Lower leg skin (tissue), 4 donors: ENCODE measurements at regions not wholly inside any gene's neighbourhood (a gene's known extent, or its start where the extent isn't known, plus 50 kb on each side); places are given as distances from the start of the nearest gene placed in this dataset.

ENCODE experiments used
- DNase-seq, 2 donors: peaks; one replicate each; pipeline ENCODE4 v3.0.0-alpha.2; 2019; ENCODE audit warnings: low spot score in 2 of 2
- H3K4me3 ChIP-seq: fragments of 200-600 bp; sonication (generic); 2 replicates; pipeline ENCODE4 v1.5.1; 2017; ENCODE audit warnings: mild to moderate bottlenecking, low read depth; ENCODE audit not compliant: poor library complexity, severe bottlenecking
- POLR2A ChIP-seq, 2 donors: fragments of 450-650 bp; IDR thresholded peaks; one replicate each; pipeline ENCODE4 v1.6.1; 2016 to 2017; ENCODE audit warnings: antibody characterized with exemption in 2 of 2, mild to moderate bottlenecking in 1 of 2, moderate library complexity in 1 of 2
- WGBS, 2 donors: methylation state at CpG; one replicate each; pipeline ENCODE4 v1.1.5; 2018; 5-methylcytosine and 5-hydroxymethylcytosine counted together
- intact Hi-C: fragments of 100-400 bp; cut with DNase I; formaldehyde crosslinking; loops from one replicate; pipeline ENCODE4 v1.15.0; 2023; ENCODE audit warnings: low total_unique reads
- TF ChIP-seq, protein P1 (sequence below), 3 donors: fragments of 450-650 bp; IDR thresholded peaks; one replicate each; pipeline ENCODE4 v1.5.1; 2016; ENCODE audit warnings: antibody characterized with exemption in 3 of 3, mild to moderate bottlenecking in 3 of 3, moderate library complexity in 2 of 3

DNA sequence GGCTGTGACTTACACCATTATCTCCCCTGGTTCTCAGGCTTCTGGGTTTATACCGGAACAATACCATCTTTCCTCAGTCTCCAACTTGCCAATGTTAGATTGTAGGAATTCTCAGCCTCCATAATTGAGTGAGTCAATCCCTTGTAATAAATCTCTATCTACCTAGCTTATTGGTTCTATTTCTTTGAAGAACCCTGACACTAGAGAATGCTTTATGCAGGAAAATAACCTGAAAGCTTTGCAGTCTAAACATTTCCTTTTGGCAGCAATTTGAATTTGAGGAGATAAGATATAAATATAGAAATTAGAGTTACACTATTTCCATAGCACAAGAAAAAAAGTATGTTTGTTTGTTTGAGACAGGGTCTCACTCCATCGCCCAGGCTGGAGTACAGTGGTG, 278.1 kb upstream of the CDH18 start:
- WGBS, 2 donors: 80 to 91% methylated on average over 2 of the region's 2 CpGs
- intact Hi-C loops: no loop called here
- TF ChIP-seq, protein P1, sequence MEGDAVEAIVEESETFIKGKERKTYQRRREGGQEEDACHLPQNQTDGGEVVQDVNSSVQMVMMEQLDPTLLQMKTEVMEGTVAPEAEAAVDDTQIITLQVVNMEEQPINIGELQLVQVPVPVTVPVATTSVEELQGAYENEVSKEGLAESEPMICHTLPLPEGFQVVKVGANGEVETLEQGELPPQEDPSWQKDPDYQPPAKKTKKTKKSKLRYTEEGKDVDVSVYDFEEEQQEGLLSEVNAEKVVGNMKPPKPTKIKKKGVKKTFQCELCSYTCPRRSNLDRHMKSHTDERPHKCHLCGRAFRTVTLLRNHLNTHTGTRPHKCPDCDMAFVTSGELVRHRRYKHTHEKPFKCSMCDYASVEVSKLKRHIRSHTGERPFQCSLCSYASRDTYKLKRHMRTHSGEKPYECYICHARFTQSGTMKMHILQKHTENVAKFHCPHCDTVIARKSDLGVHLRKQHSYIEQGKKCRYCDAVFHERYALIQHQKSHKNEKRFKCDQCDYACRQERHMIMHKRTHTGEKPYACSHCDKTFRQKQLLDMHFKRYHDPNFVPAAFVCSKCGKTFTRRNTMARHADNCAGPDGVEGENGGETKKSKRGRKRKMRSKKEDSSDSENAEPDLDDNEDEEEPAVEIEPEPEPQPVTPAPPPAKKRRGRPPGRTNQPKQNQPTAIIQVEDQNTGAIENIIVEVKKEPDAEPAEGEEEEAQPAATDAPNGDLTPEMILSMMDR (IDR thresholded peaks at IDR 0.05): no peak
- TF ChIP-seq POLR2A (IDR thresholded peaks at IDR 0.05): no peak
- DNase-seq: no peak
- H3K4me3 ChIP-seq: no peak overlapping the region

DNA sequence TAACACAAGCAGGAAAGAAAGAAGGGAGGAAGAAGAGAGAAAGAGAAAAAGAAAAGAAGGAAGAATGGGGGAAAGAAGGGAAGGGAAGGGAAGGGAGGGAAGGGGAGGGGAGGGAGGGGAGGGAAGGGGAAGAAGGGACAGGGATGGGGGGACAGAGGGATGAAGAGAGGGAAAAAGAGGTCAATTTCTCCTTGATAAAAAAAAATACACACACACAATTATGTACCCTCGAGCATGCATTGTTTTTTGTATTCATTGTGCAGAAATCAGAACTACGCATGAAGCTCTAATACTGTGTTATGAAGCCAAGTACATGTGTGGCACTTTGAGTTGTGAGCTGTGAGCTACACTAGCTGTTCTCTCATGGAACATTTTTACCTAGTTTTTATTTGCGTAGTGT, 274.9 kb upstream of the CDH18 start:
- WGBS, 2 donors: 82 to 83% methylated on average over 3 of the region's 3 CpGs

DNA sequence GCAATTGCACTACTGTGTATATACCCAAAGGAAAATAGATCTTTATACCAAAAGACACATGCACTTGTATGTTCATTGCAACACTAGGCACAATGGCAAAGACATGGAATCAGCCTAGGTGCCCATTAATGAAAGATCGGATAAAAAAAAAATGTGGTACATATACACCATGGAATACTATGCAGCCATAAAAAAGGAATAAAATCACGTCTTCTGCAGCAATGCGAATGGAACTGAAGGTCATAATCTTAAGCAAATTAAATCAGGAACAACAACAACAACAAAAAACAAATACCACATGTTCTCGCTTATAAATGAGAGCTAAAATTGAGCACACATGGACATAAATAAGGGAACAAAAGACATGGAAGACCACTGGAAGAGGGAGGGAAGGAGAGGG, 266.7 kb upstream of the CDH18 start:
- intact Hi-C loops: no loop called here
- DNase-seq: no peak
- no peak overlapping the region for H3K4me3 ChIP-seq
- TF ChIP-seq POLR2A (IDR thresholded peaks at IDR 0.05): no peak
- TF ChIP-seq, protein P1 (IDR thresholded peaks at IDR 0.05): no peak
- 94% methylated on average over 4 of the region's 4 CpGs for WGBS, 2 donors

More for the DNA sequence above, 274.9 kb upstream of the CDH18 start:
- no peak for TF ChIP-seq POLR2A (IDR thresholded peaks at IDR 0.05)
- TF ChIP-seq, protein P1 (IDR thresholded peaks at IDR 0.05): no peak
- H3K4me3 ChIP-seq: no peak overlapping the region
- DNase-seq: no peak
- intact Hi-C loops: no loop called here

DNA sequence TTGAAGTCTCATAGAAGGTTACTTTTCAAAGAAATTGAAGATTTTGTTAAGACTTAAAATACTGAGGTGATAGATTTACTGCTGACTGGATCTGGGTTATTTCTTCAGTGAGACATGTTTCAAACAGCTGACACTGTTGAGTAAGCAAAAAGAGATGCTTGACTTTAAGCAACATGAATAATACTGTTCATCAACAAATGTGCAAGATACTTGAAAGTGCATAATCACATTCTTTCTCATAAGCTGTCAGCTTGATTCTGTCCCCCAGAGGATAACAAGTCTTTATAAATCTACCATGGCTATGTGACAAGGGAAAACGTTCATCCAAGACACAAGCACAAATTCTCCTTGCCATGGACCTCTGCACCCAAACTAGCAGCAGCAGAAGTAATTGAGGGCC, 260.1 kb upstream of the CDH18 start:
- intact Hi-C loops: no loop called here
- no peak overlapping the region for H3K4me3 ChIP-seq
- no peak for TF ChIP-seq POLR2A (IDR thresholded peaks at IDR 0.05)
- TF ChIP-seq, protein P1 (IDR thresholded peaks at IDR 0.05): no peak
- DNase-seq: no peak
- 10 to 15% methylated on average over 1 of the region's 1 CpG for WGBS, 2 donors

DNA sequence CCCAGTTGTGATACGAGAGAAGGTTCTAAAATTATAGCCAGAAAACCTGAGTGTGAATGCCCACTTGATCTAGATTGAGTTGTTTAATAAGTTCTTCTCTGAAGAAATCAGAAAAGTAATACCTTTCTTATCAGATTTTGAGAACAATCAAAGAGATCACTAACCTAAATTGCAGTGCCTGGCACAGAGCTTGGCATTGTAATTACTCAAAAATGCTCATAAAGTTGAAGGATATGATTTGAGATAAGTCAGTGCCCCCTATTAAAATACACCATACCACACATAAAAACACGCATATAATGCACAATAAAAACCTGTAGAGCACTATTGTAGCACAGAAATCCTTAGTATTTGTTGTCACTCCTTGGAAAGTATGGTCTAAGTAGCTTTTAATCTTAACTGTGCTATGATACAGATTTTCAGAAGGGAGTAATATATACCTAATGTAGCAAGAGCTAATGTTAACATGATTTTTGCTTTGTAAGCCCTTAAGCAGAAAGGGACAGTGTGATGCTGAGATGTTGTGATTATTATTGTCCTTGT, 257.5 kb upstream of the CDH18 start:
- WGBS, 2 donors: 46 to 48% methylated on average over 2 of the region's 2 CpGs
- no peak for DNase-seq
- intact Hi-C loops: no loop called here
- H3K4me3 ChIP-seq: no peak overlapping the region
- TF ChIP-seq, protein P1 (IDR thresholded peaks at IDR 0.05): no peak
- no peak for TF ChIP-seq POLR2A (IDR thresholded peaks at IDR 0.05)

DNA sequence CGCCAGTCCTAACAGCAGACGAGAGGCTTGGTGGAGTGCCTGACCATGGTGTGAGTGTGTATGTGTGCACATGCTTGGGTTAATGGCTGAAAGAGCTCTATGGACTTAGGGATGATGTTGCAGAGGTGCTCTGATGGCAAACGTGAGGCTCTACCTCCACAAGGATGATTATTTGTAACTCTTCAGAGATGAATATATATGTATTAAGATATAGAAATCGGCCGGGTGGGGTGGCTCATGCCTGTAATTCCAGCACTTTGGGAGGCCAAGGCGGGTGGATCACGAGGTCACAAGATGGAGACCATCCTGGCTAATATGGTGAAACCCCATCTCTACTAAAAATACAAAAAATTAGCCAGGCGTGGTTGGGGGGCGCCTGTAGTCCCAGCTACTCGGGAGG, 253.4 kb upstream of the CDH18 start:
- DNase-seq: no peak
- TF ChIP-seq, protein P1 (IDR thresholded peaks at IDR 0.05): no peak
- no peak for TF ChIP-seq POLR2A (IDR thresholded peaks at IDR 0.05)
- intact Hi-C loops: no loop called here
- H3K4me3 ChIP-seq: no peak overlapping the region
- WGBS, 2 donors: 88 to 93% methylated on average over 10 of the region's 10 CpGs
